Astrocyte of the hippocampus (primary cell): ENCODE measurements at regions not wholly inside any gene's neighbourhood (a gene's known extent, or its start where the extent isn't known, plus 50 kb on each side); places are given as distances from the start of the nearest gene placed in this dataset.
"Not testable (repeated sequence)": the region's sequence is repeated elsewhere in the genome, so short reads cannot be mapped to it uniquely, and the experiment has no call there.

Experiments used
- DNase-seq: peaks from one replicate; pipeline ENCODE4 v3.0.0; 2011; ENCODE audit warnings: low read depth, low spot score

GRCh38 chr4:9604031-9604892 is 160.0 kb downstream of the DEFB131A start:
- peak; percentile 28 for DNase-seq

GRCh38 chr4:9604893-9605190 is 160.6 kb downstream of the DEFB131A start:
- DNase-seq, result not testable (repeated sequence)

GRCh38 chr4:9608300-9608699 is 164.1 kb downstream of the DEFB131A start:
- no peak for DNase-seq

- DNase-seq, result not testable (repeated sequence)
Observed at GRCh38 chr4:9610321-9610720, 166.1 kb downstream of the DEFB131A start.

- DNase-seq, result no peak
Observed at GRCh38 chr4:9611101-9611500, 166.9 kb downstream of the DEFB131A start.

GRCh38 chr4:9636411-9636810 is 145.0 kb upstream of the DRD5 start:
- not testable (repeated sequence) for DNase-seq

GRCh38 chr4:9659678-9660077 is 121.8 kb upstream of the DRD5 start:
- not testable (repeated sequence) for DNase-seq

- DNase-seq, result peak; percentile 14
Observed at GRCh38 chr4:9660955-9661354, 120.5 kb upstream of the DRD5 start.

- DNase-seq, result not testable (repeated sequence)
Observed at GRCh38 chr4:9670725-9671124, 110.7 kb upstream of the DRD5 start.

GRCh38 chr4:9677357-9677756 is 104.1 kb upstream of the DRD5 start:
- DNase-seq, result not testable (repeated sequence)

- no peak for DNase-seq
Observed at GRCh38 chr4:9679704-9680478, 101.5 kb upstream of the DRD5 start.

- not testable (repeated sequence) for DNase-seq
Observed at GRCh38 chr4:9683174-9683573, 98.3 kb upstream of the DRD5 start.

GRCh38 chr4:9685016-9685415 is 96.4 kb upstream of the DRD5 start:
- not testable (repeated sequence) for DNase-seq

GRCh38 chr4:9685692-9686091 is 95.7 kb upstream of the DRD5 start:
- no peak for DNase-seq

- DNase-seq, result not testable (repeated sequence)
Observed at GRCh38 chr4:9690636-9691237, 90.7 kb upstream of the DRD5 start.

GRCh38 chr4:9691238-9692065 is 90.0 kb upstream of the DRD5 start:
- peak; percentile 92 for DNase-seq

- not testable (repeated sequence) for DNase-seq
Observed at GRCh38 chr4:9692791-9693491, 88.5 kb upstream of the DRD5 start.

- not testable (repeated sequence) for DNase-seq
Observed at GRCh38 chr4:9694403-9694802, 87.0 kb upstream of the DRD5 start.

GRCh38 chr4:9695994-9696393 is 85.4 kb upstream of the DRD5 start:
- peak; percentile 12 for DNase-seq

- not testable (repeated sequence) for DNase-seq
Observed at GRCh38 chr4:9696561-9696960, 84.9 kb upstream of the DRD5 start.

- DNase-seq, result not testable (repeated sequence)
Observed at GRCh38 chr4:9702019-9702418, 79.4 kb upstream of the DRD5 start.
